Ectodermal cell (in vitro differentiated cells): ENCODE measurements at regions not wholly inside any gene's neighbourhood (a gene's known extent, or its start where the extent isn't known, plus 50 kb on each side); places are given as distances from the start of the nearest gene placed in this dataset.

Experiments
- H3K27ac ChIP-seq: 2 replicates; pipeline ENCODE4 v1.7.0; 2013; ENCODE audit warnings: mild to moderate bottlenecking, low read depth, low read length; ENCODE audit not compliant: insufficient read depth, poor library complexity, severe bottlenecking
- H3K27me3 ChIP-seq: 2 replicates; pipeline ENCODE4 v1.7.0; 2013; ENCODE audit warnings: mild to moderate bottlenecking, low read length; ENCODE audit not compliant: insufficient read depth, control insufficient read depth, poor library complexity, severe bottlenecking
- H3K36me3 ChIP-seq: one replicate; pipeline ENCODE4 v1.7.0; 2013; ENCODE audit warnings: low read length; ENCODE audit not compliant: control insufficient read depth, insufficient read depth
- H3K4me1 ChIP-seq: one replicate; pipeline ENCODE4 v1.7.0; 2013; ENCODE audit warnings: low read length; ENCODE audit not compliant: control insufficient read depth, insufficient read depth
- H3K4me3 ChIP-seq: 2 replicates; pipeline ENCODE4 v1.7.0; 2013; ENCODE audit warnings: low read depth, low read length, control low read depth; ENCODE audit not compliant: insufficient read depth
- H3K9me3 ChIP-seq: 2 replicates; pipeline ENCODE4 v1.7.0; 2013; ENCODE audit warnings: mild to moderate bottlenecking, low read length, moderate library complexity; ENCODE audit not compliant: control insufficient read depth
- WGBS, 2 experiments: methylation state at CpG; one replicate each; pipeline ENCODE4 v1.1.7; 2013; ENCODE audit warnings: missing lambda C conversion rate in 2 of 2; 5-methylcytosine and 5-hydroxymethylcytosine counted together

DNA sequence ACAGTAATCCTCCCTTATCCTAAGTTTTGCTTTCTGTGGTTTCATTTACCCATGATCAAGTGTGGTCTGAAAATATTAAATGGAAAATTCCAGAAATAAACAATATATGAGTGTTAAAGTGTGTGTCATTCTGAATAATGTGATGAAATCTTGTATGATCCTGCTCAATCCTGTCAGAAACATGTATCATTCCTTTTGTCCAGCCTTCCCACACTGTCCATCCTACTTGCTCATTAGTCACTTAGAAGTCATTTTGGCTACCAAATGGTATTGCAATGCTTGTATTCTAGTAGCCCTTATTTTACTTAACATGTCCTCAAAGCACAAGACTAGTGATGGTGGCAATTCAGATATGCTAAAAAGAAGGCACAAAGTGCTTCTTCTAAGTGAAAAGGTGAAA is 1211.2 kb upstream of the SORCS1 start:
- H3K4me1 ChIP-seq = no peaks in the 10 kb centered on the region
- H3K4me3 ChIP-seq = no peak overlapping the region
- H3K27me3 ChIP-seq = no peaks in the 10 kb centered on the region

DNA sequence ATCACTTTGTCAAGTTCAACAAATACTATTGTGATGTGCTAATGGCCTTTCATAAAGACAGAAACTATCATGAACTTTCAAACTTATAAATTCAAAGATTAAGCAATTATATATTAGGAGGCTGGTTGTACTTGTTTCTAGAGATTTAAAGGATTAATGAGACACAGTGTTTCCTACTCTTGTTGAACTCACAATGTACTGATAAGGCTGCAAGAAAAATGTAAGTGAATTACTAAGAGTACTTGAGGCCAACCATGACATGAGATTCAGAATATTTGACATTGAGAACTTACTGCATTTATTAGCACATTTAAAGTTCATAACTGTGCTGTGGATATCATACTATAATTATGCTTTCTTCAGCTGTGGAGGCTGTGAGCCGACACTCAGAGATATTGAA is 1210.5 kb upstream of the SORCS1 start:
- Histone ChIP-seq H3K27me3 (no peaks in the 10 kb centered on the region), H3K27ac (no peak overlapping the region), H3K4me1 (no peaks in the 10 kb centered on the region), H3K4me3 (no peak overlapping the region), H3K9me3 (no peaks in the 10 kb centered on the region), H3K36me3 (no peaks in the 10 kb centered on the region)
- 88% methylated on average over 1 of the region's 1 CpG; no CpG with 5 or more reads in 1 of the 2 experiments for WGBS, 2 experiments

More for the DNA sequence above, 1211.2 kb upstream of the SORCS1 start:
- Histone ChIP-seq H3K9me3 (no peaks in the 10 kb centered on the region), H3K36me3 (no peaks in the 10 kb centered on the region), H3K27ac (no peak overlapping the region)

DNA sequence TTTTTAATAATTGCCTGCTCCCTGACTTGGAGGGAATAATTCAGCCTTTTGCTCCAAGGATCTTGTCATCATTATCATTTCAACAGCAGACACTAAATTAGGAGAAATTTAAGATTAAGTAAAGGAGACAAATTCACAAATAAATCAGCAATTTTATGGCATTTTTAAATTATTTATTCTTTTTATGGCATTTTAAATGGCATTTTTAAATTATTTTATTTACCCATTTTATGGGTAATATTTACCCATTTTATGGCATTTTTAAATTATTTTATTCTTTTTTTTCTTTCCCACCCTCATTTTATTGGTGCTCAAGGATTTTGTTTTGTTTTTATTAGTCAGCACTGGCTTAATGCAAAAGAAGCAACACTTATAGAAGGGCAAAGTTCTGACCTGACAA is 1201.0 kb upstream of the SORCS1 start:
- H3K27me3 ChIP-seq = no peaks in the 10 kb centered on the region
- H3K36me3 ChIP-seq = no peaks in the 10 kb centered on the region
- no peaks in the 10 kb centered on the region for H3K4me1 ChIP-seq
- H3K4me3 ChIP-seq = no peak overlapping the region
- no peaks in the 10 kb centered on the region for H3K9me3 ChIP-seq
- no peak overlapping the region for H3K27ac ChIP-seq

DNA sequence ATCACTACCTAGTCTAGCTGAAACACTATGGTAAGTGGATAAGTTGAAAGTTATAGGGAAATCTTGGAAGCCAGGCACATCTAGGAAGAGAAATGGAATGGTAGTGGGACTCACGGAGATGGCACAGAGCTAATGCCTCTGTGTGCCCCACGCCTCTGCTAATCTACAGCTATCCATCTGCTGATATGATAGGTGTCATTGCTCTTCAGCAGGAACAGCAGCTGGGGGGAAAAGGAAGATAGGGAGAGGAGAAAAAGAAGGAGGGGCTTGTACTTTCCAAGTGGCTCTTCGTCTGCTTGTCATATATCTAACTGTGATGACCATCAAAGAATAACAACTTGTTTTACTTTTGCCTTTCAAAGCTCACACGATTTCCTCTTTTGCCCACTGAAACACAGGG is 1199.1 kb upstream of the SORCS1 start:
- Histone ChIP-seq H3K9me3 (no peaks in the 10 kb centered on the region), H3K27ac (no peak overlapping the region)
- WGBS, 2 experiments = 89 to 94% methylated on average over 4 of the region's 4 CpGs

DNA sequence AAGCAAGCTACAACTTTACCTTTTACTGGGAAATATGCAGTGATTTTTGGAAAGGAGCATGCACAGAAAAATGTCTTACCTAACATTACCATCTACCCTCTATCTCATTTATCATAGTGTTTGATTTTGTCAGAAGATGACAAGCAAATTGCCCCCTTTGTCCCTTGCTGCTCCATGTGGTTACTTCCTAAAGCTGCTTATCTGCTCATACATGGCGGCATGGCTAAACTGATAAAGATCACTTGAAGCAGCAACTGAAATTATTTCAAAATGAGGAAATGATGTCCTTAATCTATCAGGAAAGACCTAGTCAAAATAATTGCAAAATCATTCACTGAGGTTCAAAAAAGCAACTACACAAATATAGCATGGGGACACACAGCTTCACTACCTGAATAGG is 1198.5 kb upstream of the SORCS1 start:
- Histone ChIP-seq H3K4me3 (no peak overlapping the region), H3K4me1 (no peaks in the 10 kb centered on the region), H3K27me3 (no peaks in the 10 kb centered on the region), H3K36me3 (no peaks in the 10 kb centered on the region), H3K9me3 (no peaks in the 10 kb centered on the region), H3K27ac (no peak overlapping the region)
- 92 to 100% methylated on average over 1 of the region's 1 CpG for WGBS, 2 experiments

More for the DNA sequence above, 1199.1 kb upstream of the SORCS1 start:
- no peaks in the 10 kb centered on the region for H3K4me1 ChIP-seq
- no peak overlapping the region for H3K4me3 ChIP-seq
- no peaks in the 10 kb centered on the region for H3K27me3 ChIP-seq
- no peaks in the 10 kb centered on the region for H3K36me3 ChIP-seq

DNA sequence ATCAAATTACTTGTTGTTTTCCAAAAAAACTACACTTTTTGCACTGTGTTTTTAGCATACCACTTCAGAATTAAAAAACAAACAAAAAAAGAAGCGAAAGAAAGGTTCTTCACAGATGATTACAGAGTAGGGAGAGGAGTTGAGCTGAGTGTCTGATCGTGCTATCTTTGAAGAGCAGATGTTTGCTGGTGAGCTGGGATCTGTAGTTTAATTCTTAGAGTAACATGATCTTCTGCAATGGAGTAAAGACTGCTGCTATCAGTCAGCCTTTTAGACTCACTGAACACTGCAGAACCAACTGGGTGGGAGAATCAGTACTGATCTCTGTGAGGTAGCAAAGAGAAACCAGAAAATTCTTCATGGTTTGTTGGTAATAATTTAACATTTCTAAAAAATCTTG is 1197.8 kb upstream of the SORCS1 start:
- Histone ChIP-seq H3K36me3 (no peaks in the 10 kb centered on the region), H3K9me3 (no peaks in the 10 kb centered on the region), H3K27ac (no peak overlapping the region), H3K4me3 (no peak overlapping the region), H3K4me1 (no peaks in the 10 kb centered on the region), H3K27me3 (no peaks in the 10 kb centered on the region)
- WGBS, 2 experiments = 80 to 92% methylated on average over 2 of the region's 2 CpGs

DNA sequence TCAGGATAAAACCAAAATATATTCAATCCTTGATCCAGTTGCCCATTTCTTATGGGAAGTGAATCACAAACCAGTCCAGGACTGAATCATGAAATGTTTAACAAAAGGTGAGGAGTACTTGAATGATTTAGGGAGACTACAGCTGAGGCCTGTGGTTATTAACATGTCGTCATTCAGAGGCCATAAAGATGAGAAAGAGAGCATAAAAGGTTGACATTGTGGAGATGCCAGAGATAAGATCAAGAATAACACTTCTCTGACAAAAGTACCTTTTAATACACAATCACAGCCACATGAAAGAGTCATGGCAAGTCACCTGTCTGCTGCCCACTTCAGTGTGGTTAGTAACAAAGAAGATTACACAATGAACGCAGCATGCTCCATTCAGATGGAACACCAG is 1195.7 kb upstream of the SORCS1 start:
- Histone ChIP-seq H3K27ac (no peak overlapping the region), H3K27me3 (no peaks in the 10 kb centered on the region), H3K36me3 (no peaks in the 10 kb centered on the region), H3K9me3 (no peaks in the 10 kb centered on the region), H3K4me3 (no peak overlapping the region), H3K4me1 (no peaks in the 10 kb centered on the region)
- 88 to 91% methylated on average over 2 of the region's 2 CpGs for WGBS, 2 experiments

DNA sequence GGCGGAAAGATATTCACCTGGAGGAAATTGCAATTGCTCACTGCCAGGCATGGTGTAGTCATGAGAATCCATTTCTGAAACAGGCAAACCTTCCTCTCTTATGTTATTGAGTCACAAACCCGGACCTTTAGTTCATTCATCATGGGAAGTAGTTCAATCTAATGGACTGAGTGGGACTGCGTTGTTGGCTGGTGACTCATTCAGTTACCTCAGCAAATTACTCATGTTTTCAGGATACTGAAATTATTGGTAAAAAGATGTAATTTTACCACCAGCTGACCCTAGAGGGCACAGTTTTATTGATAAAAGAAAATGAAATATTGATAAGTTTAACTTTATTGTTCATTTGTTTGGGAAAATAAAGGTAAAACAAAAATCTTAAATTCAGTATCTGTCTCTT is 1194.4 kb upstream of the SORCS1 start:
- Histone ChIP-seq H3K36me3 (no peaks in the 10 kb centered on the region), H3K27ac (no peak overlapping the region), H3K4me3 (no peak overlapping the region), H3K4me1 (no peaks in the 10 kb centered on the region), H3K27me3 (no peaks in the 10 kb centered on the region), H3K9me3 (no peaks in the 10 kb centered on the region)
- WGBS, 2 experiments = 90 to 91% methylated on average over 3 of the region's 3 CpGs

DNA sequence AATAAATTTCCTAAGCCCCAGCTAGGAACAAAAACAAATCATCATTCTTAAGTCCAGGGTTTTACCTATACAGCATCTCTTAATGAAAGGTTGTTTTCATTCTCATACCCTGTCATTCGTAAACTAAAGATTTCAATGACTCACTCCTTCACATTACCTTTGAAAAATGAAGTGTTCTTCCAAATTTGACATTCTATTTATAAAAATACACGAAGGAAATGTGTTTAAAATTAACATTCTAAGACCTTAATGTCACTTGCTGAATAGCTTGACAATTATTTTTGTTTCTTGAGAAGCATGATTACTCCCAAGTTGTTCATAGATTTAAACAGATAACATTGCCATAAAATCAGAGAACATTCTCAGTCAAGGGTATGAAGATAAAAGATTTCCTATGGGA is 1188.3 kb upstream of the SORCS1 start:
- 73 to 100% methylated on average over 1 to 2 of the region's 2 CpGs for WGBS, 2 experiments
- Histone ChIP-seq H3K4me3 (no peak overlapping the region), H3K27me3 (no peaks in the 10 kb centered on the region), H3K4me1 (no peaks in the 10 kb centered on the region), H3K27ac (no peak overlapping the region), H3K36me3 (no peaks in the 10 kb centered on the region), H3K9me3 (no peaks in the 10 kb centered on the region)

DNA sequence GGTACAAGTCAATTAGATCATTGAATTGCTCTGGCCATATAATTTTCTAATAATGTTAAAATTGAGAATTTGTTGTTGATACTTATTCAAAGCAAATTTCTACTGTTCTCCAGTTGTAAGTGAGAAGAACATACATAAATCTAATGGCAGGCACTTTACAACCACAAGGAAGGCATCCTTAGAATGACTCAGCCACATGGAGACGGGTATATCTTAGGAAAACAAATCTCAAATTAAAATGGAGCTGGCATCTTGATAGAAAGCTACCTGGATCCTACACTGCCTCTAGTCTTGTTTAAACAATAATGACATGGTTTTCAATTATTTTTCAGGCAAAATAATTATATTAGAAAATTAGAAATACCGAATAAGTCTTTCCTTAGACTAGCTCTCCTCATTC is 1183.7 kb upstream of the SORCS1 start:
- Histone ChIP-seq H3K27ac (no peak overlapping the region), H3K9me3 (no peaks in the 10 kb centered on the region), H3K36me3 (no peaks in the 10 kb centered on the region), H3K4me1 (no peaks in the 10 kb centered on the region), H3K27me3 (no peaks in the 10 kb centered on the region), H3K4me3 (no peak overlapping the region)
- WGBS, 2 experiments = 96 to 100% methylated on average over 1 of the region's 2 CpGs

DNA sequence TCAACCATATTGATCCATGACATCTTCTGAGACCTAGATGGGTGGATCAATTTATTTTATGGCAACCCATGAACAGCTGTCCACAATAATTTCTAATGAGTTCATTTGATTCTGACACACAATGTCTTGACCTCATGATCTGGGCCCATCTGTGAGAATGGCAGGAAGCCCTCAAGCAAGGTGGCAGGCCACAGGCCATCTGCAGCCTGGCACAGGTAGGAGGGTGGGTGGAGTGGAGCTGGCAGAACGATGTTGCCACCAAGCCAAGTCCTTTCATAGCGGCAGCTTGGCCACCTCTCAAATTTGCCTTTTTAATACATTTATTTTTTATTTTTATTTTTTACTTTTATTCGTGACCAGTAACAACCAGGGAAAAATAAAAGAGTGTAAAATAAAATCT is 1181.6 kb upstream of the SORCS1 start:
- H3K4me3 ChIP-seq = no peak overlapping the region
- no peaks in the 10 kb centered on the region for H3K27me3 ChIP-seq
- no peak overlapping the region for H3K27ac ChIP-seq
- WGBS, 2 experiments = 100% methylated on average over 2 of the region's 3 CpGs; no CpG with 5 or more reads in 1 of the 2 experiments
- no peaks in the 10 kb centered on the region for H3K4me1 ChIP-seq
- no peaks in the 10 kb centered on the region for H3K36me3 ChIP-seq
- no peaks in the 10 kb centered on the region for H3K9me3 ChIP-seq
